ENCODE measurements at regions not wholly inside any gene's neighbourhood (a gene's known extent, or its start where the extent isn't known, plus 50 kb on each side); places are given as distances from the start of the nearest gene placed in this dataset.

- DNase-seq: no peak
Measured at GRCh38 chr2:14923820-14924580, 291.5 kb downstream of the LRATD1 start.

DNA sequence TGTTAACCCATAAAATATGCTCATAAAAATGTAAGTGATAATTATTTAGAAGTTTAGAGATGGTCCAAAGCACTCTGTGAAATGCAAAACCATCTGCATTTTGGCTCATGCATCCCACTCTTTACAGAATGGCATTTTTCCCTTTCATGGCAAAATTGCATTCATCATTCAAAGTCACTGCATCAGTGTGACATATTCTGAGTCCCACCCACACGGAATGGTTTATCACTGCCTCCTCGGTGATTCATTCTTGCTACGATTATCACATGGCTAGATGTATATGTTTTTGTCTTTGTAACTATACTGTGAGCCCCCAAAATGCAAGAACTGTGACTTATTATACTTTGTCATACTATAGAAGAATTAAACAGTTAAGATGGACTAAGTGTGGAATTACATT lies 293.0 kb downstream of the LRATD1 start:
- DNase-seq: no peak

- DNase-seq: no peak
Measured at GRCh38 chr2:14927021-14927564, 294.6 kb downstream of the LRATD1 start.

DNA sequence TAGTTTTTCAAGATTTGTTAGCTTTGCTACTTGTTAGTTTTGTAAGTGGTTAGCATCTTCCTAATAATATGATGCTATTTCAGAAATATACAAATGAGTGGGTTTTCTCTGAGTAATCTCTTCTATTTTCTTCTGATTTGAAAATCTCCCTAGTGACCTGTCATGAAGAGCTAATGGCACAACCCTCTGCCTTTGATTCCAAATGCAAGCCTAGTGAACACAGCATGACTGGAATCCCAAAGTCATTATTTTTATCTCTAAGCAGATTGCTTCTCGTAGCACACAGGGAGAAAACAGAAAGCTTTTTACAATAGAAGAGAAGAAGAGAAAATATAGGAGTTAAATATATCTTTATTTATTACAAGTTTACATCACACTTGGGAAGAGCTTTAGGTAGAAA lies 295.5 kb downstream of the LRATD1 start:
- no peak for DNase-seq

DNA sequence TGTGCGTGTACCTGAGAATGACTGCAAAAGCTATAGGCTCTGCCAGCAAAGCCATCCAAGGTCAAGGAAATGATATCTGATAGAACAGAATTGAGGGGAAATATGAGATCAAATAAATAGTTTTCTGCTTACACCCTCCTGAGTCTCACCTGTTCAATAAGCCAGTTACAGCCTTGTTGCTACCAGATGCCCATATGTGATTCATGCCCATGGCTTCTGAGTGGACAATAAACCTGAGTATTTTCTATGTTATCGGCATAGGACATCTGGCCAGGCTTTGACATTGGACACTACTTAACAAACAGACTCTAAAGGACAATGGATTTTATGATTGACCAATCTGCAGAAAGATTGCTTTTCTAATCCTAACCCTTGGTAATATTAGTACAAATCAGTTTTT lies 297.9 kb downstream of the LRATD1 start:
- DNase-seq: no peak

GRCh38 chr2:14932285-14932684 lies 299.8 kb downstream of the LRATD1 start:
- no peak for DNase-seq

- no peak for DNase-seq
Measured at GRCh38 chr2:14933753-14934152, 301.2 kb downstream of the LRATD1 start.

DNA sequence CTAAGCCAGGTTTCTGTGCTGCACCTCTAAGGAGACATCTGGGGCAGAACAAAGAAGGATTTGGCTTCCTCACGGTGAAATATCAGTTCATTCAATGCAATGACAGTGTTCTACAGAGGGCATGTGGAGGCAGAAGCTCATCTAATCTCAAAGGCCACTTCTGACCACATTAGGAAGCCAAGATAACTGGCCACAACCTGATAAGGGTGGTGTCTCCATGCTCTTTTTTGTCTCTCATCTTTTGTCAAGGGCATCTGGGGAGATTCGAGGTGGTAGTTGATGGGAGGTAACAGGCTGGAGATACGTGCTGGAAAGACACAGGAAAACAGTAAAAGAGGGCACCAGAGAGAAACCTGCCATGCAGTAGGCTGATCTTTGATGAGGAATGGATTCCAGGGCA lies 303.9 kb downstream of the LRATD1 start:
- no peak for DNase-seq

DNA sequence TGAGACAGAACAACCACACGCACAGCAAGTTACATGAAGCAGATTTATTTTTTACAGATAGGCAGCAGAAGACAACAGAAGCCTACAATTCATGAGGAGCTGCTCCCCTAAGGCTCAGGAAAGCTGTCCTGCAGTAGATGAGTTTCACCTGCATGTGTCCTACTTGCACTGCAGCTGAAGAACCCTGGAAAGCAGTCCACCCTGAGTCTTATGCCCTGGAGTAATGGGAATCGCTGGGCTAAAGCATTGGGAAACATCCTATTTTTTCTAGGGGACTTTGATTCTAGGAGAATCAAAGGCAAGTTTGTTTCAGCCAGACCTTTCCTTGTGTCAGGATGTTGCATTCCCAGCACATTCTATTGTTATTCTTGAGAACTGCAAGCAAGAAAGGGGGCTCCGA lies 304.8 kb downstream of the LRATD1 start:
- DNase-seq: no peak

DNA sequence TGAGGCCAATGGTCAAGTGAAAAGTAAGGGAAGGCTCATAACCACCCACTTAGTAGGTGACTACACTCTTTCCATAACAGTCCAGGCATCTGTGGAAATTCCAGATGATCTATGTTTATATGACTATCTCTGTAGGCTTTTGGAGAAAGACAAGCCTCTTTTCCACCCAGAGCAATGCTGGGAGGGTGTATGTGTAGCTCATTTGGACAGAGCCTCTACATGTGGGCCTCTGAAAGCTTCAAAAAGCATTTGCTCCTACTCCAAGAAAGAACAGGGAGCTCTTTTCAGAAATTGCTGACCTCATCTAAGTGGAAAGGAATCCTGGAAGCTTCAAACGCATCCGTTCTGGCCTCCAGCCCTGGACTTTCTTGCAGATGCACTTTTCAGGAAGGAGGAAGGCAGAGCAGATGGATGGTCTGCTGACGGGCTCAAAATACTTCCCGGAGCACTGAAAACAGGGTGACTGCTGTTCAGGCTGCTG lies 308.7 kb downstream of the LRATD1 start:
- DNase-seq: no peak

- DNase-seq: no peak
Measured at GRCh38 chr2:14942987-14943386, 310.5 kb downstream of the LRATD1 start.

GRCh38 chr2:14944562-14945346 lies 312.2 kb downstream of the LRATD1 start:
- DNase-seq: no peak

- DNase-seq: no peak
Measured at GRCh38 chr2:14951569-14952285, 319.2 kb downstream of the LRATD1 start.

- DNase-seq: no peak
Measured at GRCh38 chr2:14952400-14952963, 320.0 kb downstream of the LRATD1 start.

DNA sequence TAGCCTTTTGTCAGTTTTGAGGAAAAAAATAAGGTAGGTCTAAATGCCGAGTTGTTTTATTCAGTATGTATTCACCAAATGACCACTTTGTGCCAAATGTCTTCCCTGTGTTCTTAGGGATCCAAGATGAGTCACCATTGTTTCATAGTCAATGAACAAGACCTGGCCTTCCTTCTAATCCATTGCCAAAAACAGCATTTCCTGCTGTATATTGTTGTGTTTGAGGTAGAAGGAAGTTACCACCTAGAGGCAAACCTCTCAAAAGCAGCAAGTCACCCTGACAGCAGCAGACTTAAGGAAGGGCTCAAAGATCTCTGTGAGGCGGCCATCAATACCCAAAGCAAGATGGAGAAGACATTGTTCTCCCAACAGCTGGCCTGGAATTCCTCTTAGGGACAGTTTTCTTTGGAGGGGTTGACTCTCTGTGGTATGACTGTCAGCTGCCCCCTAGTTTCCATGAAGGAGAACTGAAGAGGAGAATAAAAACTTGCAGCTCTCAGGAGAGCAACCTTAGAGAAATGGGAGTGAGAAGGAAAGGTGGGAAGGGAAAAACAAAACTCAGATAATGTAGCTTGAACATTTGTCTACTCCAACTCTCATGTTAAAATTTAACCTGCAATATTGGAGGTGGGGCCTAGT lies 328.3 kb downstream of the LRATD1 start:
- DNase-seq: no peak

DNA sequence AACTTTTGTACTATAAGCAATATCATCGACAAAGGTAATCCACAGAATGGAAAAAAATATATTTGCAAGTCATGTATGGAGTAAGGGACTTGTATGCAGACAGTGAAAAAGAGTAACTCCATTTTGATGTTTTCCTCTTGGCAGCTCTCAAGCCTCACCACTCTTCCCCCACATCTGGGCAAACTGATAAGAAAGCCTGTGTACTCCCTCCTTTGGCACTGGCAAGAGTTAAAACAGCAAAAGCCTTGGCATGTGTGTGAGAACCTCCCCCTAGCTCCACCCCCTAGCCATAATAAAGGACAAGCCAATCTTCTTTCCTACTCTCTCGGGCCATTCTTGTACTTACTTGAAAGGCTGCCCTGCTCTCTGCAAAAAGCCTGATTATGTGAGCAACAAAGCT lies 335.2 kb downstream of the LRATD1 start:
- DNase-seq: no peak

DNA sequence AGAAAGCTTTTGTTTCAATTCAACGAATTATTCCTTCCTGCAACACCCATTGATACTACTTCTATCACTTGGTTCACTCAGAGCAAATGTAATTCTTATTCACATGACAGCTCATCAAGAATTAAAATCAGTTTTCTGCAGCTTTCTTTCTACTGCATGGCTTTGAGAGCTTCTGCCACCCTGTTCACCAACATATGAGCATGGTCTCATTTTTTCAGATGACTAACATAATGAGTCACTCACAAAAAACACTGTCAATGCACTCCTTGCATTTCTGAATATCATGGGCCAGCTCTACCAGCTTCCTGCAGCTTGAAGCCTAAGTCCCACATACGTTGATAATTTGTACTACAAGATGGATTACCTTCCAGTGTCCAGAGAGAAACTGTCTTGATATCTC lies 342.9 kb downstream of the LRATD1 start:
- DNase-seq: no peak

DNA sequence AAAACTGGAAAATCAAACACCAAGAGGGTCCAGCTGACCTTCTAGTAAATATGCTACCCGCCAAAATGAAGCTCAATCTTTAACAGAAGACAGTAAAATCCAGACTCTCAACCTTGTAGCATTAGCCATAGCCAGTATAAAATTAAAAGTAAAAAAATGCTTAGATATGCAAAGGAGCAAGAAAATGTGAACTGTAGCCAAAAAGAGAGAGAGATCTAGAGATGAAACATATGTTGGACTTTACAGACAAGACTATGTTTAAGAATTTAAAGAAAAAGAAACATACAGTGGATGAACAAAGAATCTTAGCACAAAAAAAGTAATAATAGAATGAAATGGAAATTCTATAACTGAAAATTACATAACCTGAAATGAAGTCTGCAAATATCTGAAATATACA lies 344.5 kb downstream of the LRATD1 start:
- no peak for DNase-seq

- DNase-seq: no peak
Measured at GRCh38 chr2:14978845-14979244, 346.3 kb downstream of the LRATD1 start.

GRCh38 chr2:14982790-14983189 lies 350.3 kb downstream of the LRATD1 start:
- no peak for DNase-seq

GRCh38 chr2:14988600-14988999 lies 356.1 kb downstream of the LRATD1 start:
- DNase-seq: no peak

DNA sequence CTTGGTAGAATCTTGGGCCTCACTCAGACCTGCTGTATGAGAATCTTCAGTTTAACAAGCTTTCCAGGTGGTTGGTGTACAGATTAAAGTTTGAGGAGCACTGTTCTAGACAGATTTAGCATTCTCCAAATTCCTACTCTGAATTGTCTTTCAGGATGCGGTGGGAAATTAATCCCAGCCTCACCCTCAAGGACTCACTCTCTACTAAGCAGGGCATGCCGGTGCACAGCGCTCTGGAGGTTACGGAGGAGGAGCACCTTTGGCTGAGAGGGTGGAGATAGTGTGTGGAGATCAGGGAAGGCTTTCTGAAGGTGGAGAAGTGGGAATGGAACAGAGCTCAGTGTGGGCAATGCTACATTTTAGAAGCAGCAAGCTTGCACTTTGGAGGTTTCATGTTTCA lies 359.2 kb downstream of the LRATD1 start:
- DNase-seq: no peak

DNA sequence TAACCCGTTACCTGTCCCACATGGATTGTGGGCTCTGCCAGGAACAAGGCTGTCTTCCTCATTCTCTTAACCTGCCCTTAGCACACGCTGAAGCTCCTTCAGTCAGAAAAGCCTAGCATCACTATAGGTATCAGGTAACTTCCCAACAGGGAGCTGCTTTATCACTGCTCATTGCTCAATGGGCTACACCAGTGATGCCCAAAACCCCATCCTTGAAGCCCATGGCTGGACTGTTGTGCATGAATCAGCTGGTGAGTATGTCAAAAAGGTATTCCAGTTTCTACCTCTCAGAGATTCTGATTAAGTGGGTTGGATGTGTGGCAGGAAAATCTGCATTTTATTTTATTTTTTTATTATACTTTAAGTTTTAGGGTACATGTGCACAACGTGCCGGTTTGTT lies 362.2 kb downstream of the LRATD1 start:
- no peak for DNase-seq

All from activated CD4-positive, alpha-beta T cell treated with anti-CD3 and anti-CD28 coated beads for 48 hours (primary cell).